Endothelial cell of umbilical vein (primary cell): ENCODE measurements at regions not wholly inside any gene's neighbourhood (a gene's known extent, or its start where the extent isn't known, plus 50 kb on each side); places are given as distances from the start of the nearest gene placed in this dataset.

Source experiments
- BruUV-seq: library from RNA; stranded (reverse); fragments of 400-500 nt; replicated peaks from 2 replicates; lab custom pipeline; 2021; lab: Mats Ljungman, UMichigan
- CTCF ChIA-PET: fragments of 300-600, 350-600 bp; sonication (Branson Sonifier 250); formaldehyde crosslinking; loops from one replicate; lab custom pipeline; 2021; ENCODE audit warnings: antibody characterized with exemption, inconsistent platforms; lab: Charles Lee
- POLR2A ChIA-PET: fragments of 300-600, 350-600 bp; sonication (Branson Sonifier 250); formaldehyde crosslinking; loops from one replicate; lab custom pipeline; 2021; ENCODE audit warnings: antibody characterized with exemption, inconsistent platforms; lab: Charles Lee
- DNase-seq: peaks from one replicate; pipeline ENCODE4 v3.0.0-alpha.2; 2011; ENCODE audit warnings: low read depth, low spot score
- FAIRE-seq: peaks from 2 replicates; lab custom pipeline; 2011; peaks lifted over from hg19 to GRCh38; lab: Jason Lieb, UNC
- H2AFZ ChIP-seq: 2 replicates; pipeline ENCODE4 v1.6.0; 2012; ENCODE audit warnings: low read depth, low read length, control low read depth, inconsistent platforms
- H3K27ac ChIP-seq: 2 replicates; pipeline ENCODE4 v1.5.1; 2011; ENCODE audit warnings: low read depth, mild to moderate bottlenecking, control low read depth, low read length, moderate library complexity; ENCODE audit not compliant: insufficient read depth
- H3K27me3 ChIP-seq, 2 experiments: 2 replicates each; pipeline versions ENCODE4 v1.6.0 to v1.6.1; 2011; ENCODE audit warnings: low read length in 2 of 2, mixed read lengths in 1 of 2; ENCODE audit not compliant: control insufficient read depth in 2 of 2, insufficient read depth in 2 of 2
- H3K36me3 ChIP-seq, 2 experiments: 2 replicates in 1 of 2; 3 replicates in 1 of 2; pipeline ENCODE4 v1.5.1; 2011; ENCODE audit warnings: low read length in 2 of 2, mild to moderate bottlenecking in 1 of 2, moderate library complexity in 1 of 2; ENCODE audit not compliant: control insufficient read depth in 2 of 2, insufficient read depth in 2 of 2; ENCODE audit errors: extremely low read depth in 1 of 2
- H3K4me1 ChIP-seq: 3 replicates; pipeline ENCODE4 v1.5.1; 2011; ENCODE audit warnings: mild to moderate bottlenecking, low read length; ENCODE audit not compliant: control insufficient read depth, insufficient read depth; ENCODE audit errors: extremely low read depth
- H3K4me2 ChIP-seq: 2 replicates; pipeline ENCODE4 v1.6.1; 2011; ENCODE audit warnings: low read length, control low read depth, mixed read lengths; ENCODE audit not compliant: insufficient read depth
- H3K4me3 ChIP-seq, 3 experiments: fragments of 200-600 bp in 1 of 3; sonication (generic), shearing (Covaris generic) in 1 of 3; replicated peaks in 1 of 3; 2 replicates each; pipeline ENCODE4 v1.5.1; 2011 to 2016; ENCODE audit warnings: control low read depth in 3 of 3, low read length in 3 of 3, mild to moderate bottlenecking in 2 of 3, inconsistent platforms in 1 of 3, low read depth in 1 of 3, moderate library complexity in 1 of 3; ENCODE audit not compliant: insufficient read depth in 1 of 3
- H3K79me2 ChIP-seq: 2 replicates; pipeline ENCODE4 v1.6.0; 2012; ENCODE audit warnings: low read length, inconsistent platforms; ENCODE audit not compliant: control insufficient read depth, insufficient read depth
- H3K9ac ChIP-seq: replicated peaks from 2 replicates; pipeline ENCODE3; 2011; ENCODE audit warnings: low read length, control low read depth; ENCODE audit not compliant: insufficient read depth; ENCODE audit errors: extremely low read depth
- H3K9me1 ChIP-seq: replicated peaks from 3 replicates; pipeline ENCODE4 v1.6.0; 2011; ENCODE audit warnings: mild to moderate bottlenecking, low read length; ENCODE audit not compliant: control insufficient read depth, insufficient read depth; ENCODE audit errors: extremely low read depth
- H3K9me3 ChIP-seq: replicated peaks from 2 replicates; pipeline ENCODE4 v1.5.1; 2012; ENCODE audit warnings: low read length, inconsistent platforms; ENCODE audit not compliant: control insufficient read depth, insufficient read depth
- H4K20me1 ChIP-seq: replicated peaks from 2 replicates; pipeline ENCODE3; 2011; ENCODE audit warnings: mild to moderate bottlenecking, low read length; ENCODE audit not compliant: control insufficient read depth, insufficient read depth; ENCODE audit errors: extremely low read depth
- CTCF ChIP-seq, 2 donors: IDR thresholded peaks; 1 replicate in 1 of 2; 2 replicates in 1 of 2; pipeline ENCODE4 v1.5.1; 2011; ENCODE audit warnings: low read length in 2 of 2, mild to moderate bottlenecking in 2 of 2, moderate library complexity in 2 of 2, control low read depth in 1 of 2, inconsistent platforms in 1 of 2, low read depth in 1 of 2; ENCODE audit not compliant: insufficient read depth in 1 of 2; ENCODE audit errors: extremely low read depth in 1 of 2
- EZH2 ChIP-seq: IDR thresholded peaks from 2 replicates; pipeline ENCODE4 v1.6.1; 2012; ENCODE audit warnings: borderline replicate concordance, low read depth, mild to moderate bottlenecking, moderate library complexity, low read length, inconsistent platforms; ENCODE audit not compliant: severe bottlenecking
- FOS ChIP-seq: IDR thresholded peaks from 2 replicates; pipeline ENCODE4 v1.6.1; 2011; ENCODE audit warnings: mild to moderate bottlenecking, low read length, moderate library complexity, borderline replicate concordance; ENCODE audit not compliant: insufficient read depth
- GATA2 ChIP-seq: IDR thresholded peaks from 2 replicates; pipeline ENCODE4 v1.7.0; 2011; ENCODE audit warnings: low read depth, mild to moderate bottlenecking, moderate library complexity, mixed read lengths, low read length; ENCODE audit not compliant: insufficient read length, insufficient read depth
- JUN ChIP-seq: IDR thresholded peaks from 2 replicates; pipeline ENCODE4 v1.6.1; 2011; ENCODE audit warnings: borderline replicate concordance, low read depth; ENCODE audit not compliant: insufficient read length, insufficient read depth
- MAX ChIP-seq: IDR thresholded peaks from 2 replicates; pipeline ENCODE4 v1.6.1; 2011; ENCODE audit not compliant: insufficient read depth, insufficient read length
- MYC ChIP-seq: IDR thresholded peaks from one replicate; pipeline ENCODE4 v1.6.1; 2011; ENCODE audit warnings: mild to moderate bottlenecking, low read depth, low read length
- POLR2A ChIP-seq: IDR thresholded peaks from 2 replicates; pipeline ENCODE4 v1.6.1; 2012; ENCODE audit warnings: low read depth, mild to moderate bottlenecking, control low read depth, low read length
- POLR2AphosphoS5 ChIP-seq: IDR thresholded peaks from 2 replicates; pipeline ENCODE4 v1.6.1; 2012; ENCODE audit warnings: low read depth, mild to moderate bottlenecking, control low read depth, low read length, moderate library complexity; ENCODE audit not compliant: insufficient read depth
- dilution Hi-C: fragments of 300-500 bp; cut with MboI; formaldehyde crosslinking; loops from one replicate; pipeline ENCODE4 v1.15.0; 2019; ENCODE audit warnings: low sequenced_read_pairs; ENCODE audit not compliant: extremely low pct_ligation_motif_present
- intact Hi-C: fragments of 100-400 bp; cut with micrococcal nuclease; formaldehyde crosslinking; loops from one replicate; pipeline ENCODE4 v1.10.0; 2022

- DNase-seq, result no peak
- TF ChIP-seq FOS (no peak), EZH2 (no peak), MYC (no peak), JUN (no peak), POLR2A (no peak), MAX (no peak), GATA2 (no peak)
- Histone ChIP-seq H3K36me3 (no peaks in the 10 kb centered on the region), H3K79me2 (no peaks in the 10 kb centered on the region), H3K9ac (no peak overlapping the region), H3K27me3 (no peaks in the 10 kb centered on the region), H3K4me1 (no peaks in the 10 kb centered on the region), H3K9me3 (no peaks in the 10 kb centered on the region), H3K9me1 (no peaks in the 10 kb centered on the region), H3K27ac (no peak overlapping the region), H3K4me2 (no peak overlapping the region), H3K4me3 (no peak overlapping the region), H4K20me1 (no peaks in the 10 kb centered on the region), H2AFZ (no peak overlapping the region)
- intact Hi-C loops, result no loop called here
- no peak for FAIRE-seq
- dilution Hi-C loops, result no loop called here
- POLR2A ChIA-PET, result no interaction called here
- BruUV-seq, result no TSS peak
- CTCF ChIA-PET, result interaction anchor here (1.6 kb wide), 1 partner anchor 55 kb away, joined by 3 read pairs; no protein-coding TSS in a partner anchor
Measured at GRCh38 chr6:122129313-122130025, 270.0 kb upstream of the HSF2 start.

- CTCF ChIA-PET, result interaction anchor here (1.6 kb wide), 1 partner anchor 54 kb away, joined by 3 read pairs; no protein-coding TSS in a partner anchor
- no TSS peak for BruUV-seq
- H2AFZ ChIP-seq, result no peak overlapping the region
- H3K4me2 ChIP-seq, result no peak overlapping the region
- H3K79me2 ChIP-seq, result no peaks in the 10 kb centered on the region
- dilution Hi-C loops, result no loop called here
- no peak overlapping the region for H3K27ac ChIP-seq
- TF ChIP-seq CTCF (IDR thresholded peaks at IDR 0.05; ENCODE audit: extremely low read depth in 1 of 2, insufficient read depth in 1 of 2, low read depth in 1 of 2, low read length in 2 of 2) (no peak), MYC (no peak), GATA2 (no peak), EZH2 (no peak), POLR2A (no peak), JUN (no peak), POLR2AphosphoS5 (no peak), FOS (no peak)
- H3K9me1 ChIP-seq, result no peaks in the 10 kb centered on the region
- H3K27me3 ChIP-seq, result no peaks in the 10 kb centered on the region
- H3K9ac ChIP-seq, result no peak overlapping the region
- no peak overlapping the region for H3K4me3 ChIP-seq
- H3K36me3 ChIP-seq, result no peaks in the 10 kb centered on the region
- POLR2A ChIA-PET, result no interaction called here
- no peaks in the 10 kb centered on the region for H3K4me1 ChIP-seq
- DNase-seq (no peak), FAIRE-seq (no peak)
- H3K9me3 ChIP-seq, result no peaks in the 10 kb centered on the region
- intact Hi-C loops, result no loop called here
- H4K20me1 ChIP-seq, result no peaks in the 10 kb centered on the region
Measured at GRCh38 chr6:122130026-122130348, 269.5 kb upstream of the HSF2 start.
